Astrocyte (in vitro differentiated cells and primary cell): ENCODE measurements at regions not wholly inside any gene's neighbourhood (a gene's known extent, or its start where the extent isn't known, plus 50 kb on each side); places are given as distances from the start of the nearest gene placed in this dataset.

ENCODE experiments used
- CTCF ChIP-seq: IDR thresholded peaks from 2 replicates; pipeline ENCODE4 v1.5.1; 2011; ENCODE audit warnings: low read depth, mild to moderate bottlenecking, inconsistent platforms, low read length, moderate library complexity; ENCODE audit not compliant: insufficient read depth
- EZH2 ChIP-seq: IDR thresholded peaks from 2 replicates; pipeline ENCODE4 v1.6.1; 2012; ENCODE audit warnings: mild to moderate bottlenecking, low read length, inconsistent platforms; ENCODE audit not compliant: insufficient read depth

GRCh38 chr9:92176800-92177185 is 61.6 kb upstream of the SPTLC1 start:
- no peak for TF ChIP-seq CTCF
- TF ChIP-seq EZH2, result no peak
